Embryonic facial prominence (tissue), 1 donor: ENCODE measurements at regions not wholly inside any gene's neighbourhood (a gene's known extent, or its start where the extent isn't known, plus 50 kb on each side); places are given as distances from the start of the nearest gene placed in this dataset.

Experiments used
- DNase-seq: peaks from one replicate; pipeline ENCODE4 v3.0.0-alpha.2; 2016; ENCODE audit errors: extremely low spot score

DNA sequence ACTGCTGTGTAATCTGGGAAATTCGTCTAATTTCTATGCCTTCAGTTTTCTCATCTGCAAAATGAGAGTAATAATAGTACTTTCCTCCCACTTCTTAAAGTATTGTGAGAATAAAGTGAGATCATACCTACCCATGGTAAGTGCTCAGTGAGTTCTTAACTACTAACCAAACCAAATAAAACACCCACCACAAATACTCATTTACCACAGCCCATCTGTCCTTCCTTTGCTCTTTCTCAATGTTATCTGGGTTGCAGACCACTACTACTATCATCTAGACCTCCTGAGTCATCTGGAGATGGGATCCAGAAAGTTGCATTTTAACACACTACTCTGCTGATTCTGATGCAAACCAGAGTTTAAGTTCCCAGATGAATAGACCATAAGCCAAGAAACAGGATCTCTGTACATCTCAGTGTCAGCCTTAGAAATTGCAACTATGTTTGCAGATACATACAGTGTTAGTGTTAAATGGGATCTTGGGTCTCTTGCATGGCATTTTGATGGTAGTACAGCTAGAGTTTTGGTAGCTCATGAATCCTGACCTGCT lies 105.4 kb upstream of the ATP10B start:
- no peak for DNase-seq

DNA sequence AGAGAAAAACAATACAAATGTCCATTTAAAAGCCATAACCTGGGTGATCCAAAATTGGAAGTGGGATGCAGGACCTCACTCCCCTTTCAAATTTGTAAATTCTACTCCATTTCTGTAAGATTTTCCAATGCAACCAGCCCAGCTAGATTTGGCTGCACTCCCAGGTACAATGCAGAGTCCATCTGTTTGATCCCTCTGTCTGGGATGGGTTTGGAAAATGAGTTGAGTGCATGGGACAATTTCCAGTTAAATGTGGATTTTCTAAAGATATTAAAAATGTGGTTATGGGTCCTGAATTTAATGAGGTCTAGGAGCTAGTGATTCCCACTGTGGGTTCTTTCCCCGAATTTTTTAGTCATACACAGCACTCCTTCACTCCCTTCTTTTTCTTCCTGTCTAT lies 104.0 kb upstream of the ATP10B start:
- DNase-seq = no peak

- no peak for DNase-seq
These were observed 98.3 kb upstream of the ATP10B start for GRCh38 chr5:160950311-160950710.

GRCh38 chr5:160940725-160941124 lies 88.7 kb upstream of the ATP10B start:
- no peak for DNase-seq

DNA sequence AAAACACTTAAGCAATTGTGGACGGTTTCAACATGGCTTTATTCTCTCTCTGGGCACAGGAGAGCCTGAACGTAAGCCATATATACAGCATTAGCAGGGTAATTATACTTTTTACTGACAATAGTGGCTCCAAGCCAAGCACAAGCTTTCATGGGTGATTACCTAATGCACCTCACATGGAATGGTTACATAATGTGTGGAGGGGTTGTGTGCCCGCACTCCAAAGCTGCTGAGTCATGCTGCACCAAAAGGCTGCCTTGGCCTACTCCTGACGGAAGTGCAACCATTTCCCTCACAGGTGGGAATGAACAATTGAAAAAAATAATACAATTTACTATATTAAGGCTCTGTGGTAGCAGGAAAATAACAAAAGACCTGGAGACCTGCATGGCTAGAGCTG lies 86.5 kb upstream of the ATP10B start:
- DNase-seq = no peak

GRCh38 chr5:160937570-160937969 lies 85.6 kb upstream of the ATP10B start:
- DNase-seq = no peak

DNA sequence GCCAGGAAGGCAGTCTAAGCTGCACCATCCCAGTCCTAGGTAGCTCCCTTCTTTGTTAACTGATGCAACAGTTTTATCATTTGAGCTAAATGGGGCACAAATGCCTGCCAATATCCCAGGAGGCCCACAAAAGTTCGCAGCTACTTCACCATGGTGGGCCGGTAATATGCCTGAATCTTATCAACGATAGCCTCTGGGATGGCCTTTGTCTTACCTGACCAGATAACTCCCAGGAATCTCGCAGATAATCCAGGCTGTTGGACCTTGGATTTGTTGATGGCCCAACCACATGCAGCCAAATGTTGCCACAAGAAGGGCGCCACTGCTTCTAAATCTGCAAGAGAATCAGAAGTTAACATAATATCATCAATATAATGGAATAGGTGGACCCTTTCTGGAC lies 83.8 kb upstream of the ATP10B start:
- DNase-seq = no peak

DNA sequence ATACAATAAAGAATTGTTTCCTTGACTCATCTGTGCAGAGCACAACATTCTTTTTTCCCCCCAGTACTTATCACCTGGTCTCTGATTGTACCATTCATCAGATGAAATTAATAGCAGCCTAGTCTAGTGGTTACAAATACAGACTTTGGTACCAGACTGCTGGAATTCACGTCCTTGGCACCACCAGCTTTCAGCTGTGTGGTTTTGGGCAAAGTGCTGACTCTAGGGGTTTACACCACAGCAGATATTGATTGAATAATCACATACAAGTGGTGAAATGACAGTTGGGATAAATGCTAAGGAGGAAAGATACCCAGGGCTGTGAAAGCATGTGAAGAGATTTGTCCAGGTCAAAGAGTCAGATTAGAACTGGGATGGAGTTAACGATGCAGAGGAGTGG lies 79.3 kb upstream of the ATP10B start:
- DNase-seq = no peak

GRCh38 chr5:160930406-160930805 lies 78.4 kb upstream of the ATP10B start:
- peak; percentile 51 for DNase-seq

DNA sequence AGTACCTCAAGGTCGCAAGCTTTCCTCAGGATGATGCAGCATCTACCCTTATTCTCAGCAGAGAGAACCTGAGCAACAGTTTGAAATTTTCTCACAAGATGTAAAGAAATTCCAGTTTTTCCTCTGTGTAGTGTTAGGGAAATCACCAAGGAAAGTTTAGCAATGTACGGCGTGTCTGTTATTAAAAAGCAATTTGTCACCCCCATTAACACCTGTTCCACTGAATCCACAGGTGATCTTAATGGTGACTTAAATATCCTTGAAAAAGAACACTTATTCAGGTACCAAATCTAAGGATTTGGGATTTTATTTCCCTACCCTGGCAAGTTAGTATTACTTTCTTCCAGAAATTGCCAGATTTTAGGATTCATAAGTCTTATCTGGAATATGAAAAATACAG lies 77.9 kb upstream of the ATP10B start:
- DNase-seq = no peak

- DNase-seq = no peak
These were observed 77.3 kb upstream of the ATP10B start for GRCh38 chr5:160929360-160929759.

DNA sequence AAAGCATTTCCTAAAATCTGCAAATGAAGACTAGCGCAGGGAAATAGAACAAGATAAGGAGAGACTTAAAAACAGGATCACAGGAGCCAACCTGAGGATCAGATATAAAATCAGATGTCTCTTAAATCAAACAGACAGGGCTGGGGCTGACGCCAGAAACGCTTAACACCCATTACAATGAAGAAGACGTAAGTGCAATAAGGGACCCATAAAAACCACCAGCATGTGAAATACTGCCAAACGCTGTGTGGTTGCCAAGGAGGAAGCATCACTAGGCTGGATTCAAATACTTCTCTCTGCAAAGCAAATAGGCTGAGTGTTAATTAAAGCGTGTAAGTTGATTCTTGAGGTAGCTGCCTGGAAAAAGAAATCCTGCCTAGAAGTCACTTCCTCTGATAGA lies 74.4 kb upstream of the ATP10B start:
- no peak for DNase-seq

GRCh38 chr5:160925281-160925680 lies 73.3 kb upstream of the ATP10B start:
- no peak for DNase-seq

- no peak for DNase-seq
These were observed 72.1 kb upstream of the ATP10B start for GRCh38 chr5:160923936-160924710.

DNA sequence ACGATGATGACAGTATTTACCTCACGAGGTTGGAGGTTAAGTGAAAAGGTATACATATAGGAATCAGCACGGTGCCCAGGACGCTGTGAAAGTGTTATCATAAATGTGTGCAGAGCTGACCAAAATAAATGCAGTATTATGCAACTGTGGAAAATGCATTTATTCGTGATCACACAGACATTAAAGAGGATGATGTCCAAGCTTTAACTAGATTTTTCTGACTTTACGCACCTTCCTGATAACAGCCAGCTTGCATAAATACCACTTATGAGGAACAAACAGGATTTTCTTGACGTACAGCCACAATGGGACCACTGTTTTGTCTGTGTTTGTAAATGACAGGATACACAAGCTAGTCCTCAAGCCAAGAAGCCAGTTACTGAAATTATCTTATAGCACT lies 71.4 kb upstream of the ATP10B start:
- DNase-seq = no peak

GRCh38 chr5:160922311-160922710 lies 70.3 kb upstream of the ATP10B start:
- DNase-seq = no peak

DNA sequence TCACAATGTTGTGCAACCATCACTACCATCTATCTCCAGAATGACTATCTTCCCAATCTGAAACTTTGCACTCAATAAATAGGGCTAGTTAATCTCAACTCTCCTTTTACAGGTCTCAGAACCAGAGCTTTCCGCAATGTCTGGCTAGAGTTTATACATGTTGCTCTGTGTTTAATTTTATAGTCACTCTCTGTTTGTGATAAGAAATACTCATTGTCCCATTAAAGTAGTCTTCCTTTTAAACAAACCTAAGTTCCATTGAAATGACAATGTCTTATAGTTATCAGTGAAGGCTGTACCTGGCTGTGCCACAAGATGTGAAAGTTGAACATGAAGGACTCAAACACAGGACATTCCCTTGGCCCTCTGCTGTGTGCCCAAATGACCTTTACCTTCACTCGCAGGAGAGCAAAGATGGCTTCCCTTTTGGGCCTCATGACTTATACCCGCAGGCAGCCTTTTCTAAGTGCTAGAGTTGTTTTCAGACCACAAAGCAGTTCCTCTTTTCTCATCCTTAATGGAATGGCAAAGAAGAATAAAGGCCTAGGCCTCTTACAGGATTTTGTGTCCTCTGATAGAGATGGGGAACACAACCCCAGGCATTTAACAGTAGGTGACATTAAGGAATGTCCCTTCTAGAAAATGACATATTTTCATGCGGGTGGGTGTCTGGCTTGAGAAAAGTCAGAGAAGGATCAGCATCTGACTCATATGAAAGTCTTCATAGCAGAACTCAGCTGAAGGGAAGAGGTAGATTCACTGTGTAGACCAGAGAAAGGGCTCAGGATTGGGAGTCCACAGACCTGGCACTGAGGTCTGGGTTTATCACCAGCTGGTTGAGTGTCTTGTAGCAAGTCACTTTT lies 69.6 kb upstream of the ATP10B start:
- no peak for DNase-seq

- DNase-seq = no peak
These were observed 67.6 kb upstream of the ATP10B start for GRCh38 chr5:160919626-160920025.

DNA sequence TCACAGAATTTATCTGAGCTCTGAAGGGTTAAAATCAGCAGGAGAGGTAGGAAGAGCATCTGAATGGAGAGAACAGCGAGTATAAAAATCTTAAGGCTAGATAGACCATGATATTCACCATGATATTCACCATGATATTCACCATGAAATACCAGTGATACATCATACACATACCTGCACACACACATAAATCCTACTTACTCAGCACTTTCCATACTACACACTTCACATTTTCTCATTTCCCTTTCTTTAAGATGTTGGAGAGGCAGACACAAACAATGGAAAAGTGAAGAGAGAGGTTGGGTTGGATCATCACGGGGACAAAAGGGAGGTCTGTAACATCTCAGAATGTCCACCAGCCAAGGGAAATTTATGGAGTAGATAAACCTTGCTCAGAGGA lies 66.4 kb upstream of the ATP10B start:
- no peak for DNase-seq

DNA sequence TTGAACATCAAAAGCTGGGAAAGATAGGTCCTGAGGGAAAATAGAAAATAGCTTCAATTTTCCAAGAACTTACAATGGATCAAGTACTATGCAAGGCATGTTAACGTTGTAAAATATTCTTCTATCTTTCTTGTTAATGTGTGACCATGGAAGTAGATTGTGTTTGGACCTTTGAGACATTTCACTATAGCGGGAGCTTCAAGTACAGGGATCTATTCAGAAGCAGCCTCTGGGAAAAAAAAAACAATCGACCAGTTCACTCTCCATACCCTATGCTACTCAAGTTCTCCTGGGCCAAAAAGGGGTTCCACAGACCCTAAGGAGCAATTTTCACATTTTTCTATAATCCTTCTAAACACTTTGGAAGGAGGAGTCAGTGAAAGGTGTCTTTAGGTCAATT lies 54.1 kb upstream of the ATP10B start:
- no peak for DNase-seq

- no peak for DNase-seq
These were observed 53.3 kb upstream of the ATP10B start for GRCh38 chr5:160905285-160905684.

DNA sequence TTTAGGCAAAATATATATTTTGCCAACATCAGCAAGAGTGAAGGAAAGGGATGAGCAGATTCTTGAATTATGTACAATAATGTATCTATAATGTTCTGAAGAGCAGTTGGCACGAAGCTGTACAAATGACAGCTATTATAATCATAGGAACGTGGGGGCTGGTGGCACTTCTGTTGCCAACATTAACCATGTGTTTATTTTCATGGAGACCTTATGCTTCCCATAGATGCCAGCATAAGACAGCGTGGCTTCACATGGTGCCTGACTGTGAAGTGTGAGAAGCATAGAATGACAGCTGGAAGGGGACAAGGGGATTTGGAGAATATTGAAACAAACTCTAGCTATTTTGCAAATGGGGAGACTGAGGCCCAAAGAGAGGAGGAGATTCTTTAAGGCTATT lies 52.6 kb upstream of the ATP10B start:
- DNase-seq = no peak

GRCh38 chr5:160903551-160903950 lies 51.5 kb upstream of the ATP10B start:
- no peak for DNase-seq
